GM12878 (cell line): ENCODE measurements at regions not wholly inside any gene's neighbourhood (a gene's known extent, or its start where the extent isn't known, plus 50 kb on each side); places are given as distances from the start of the nearest gene placed in this dataset.

Source experiments
- ATF7 ChIP-seq: fragments of 450-650 bp; IDR thresholded peaks from 2 replicates; pipeline ENCODE4 v1.6.1; 2016; ENCODE audit warnings: low read depth, mild to moderate bottlenecking
- BHLHE40 ChIP-seq, 2 experiments: fragments of 450-650 bp in 1 of 2; IDR thresholded peaks; 2 replicates each; pipeline ENCODE4 v1.6.1; 2011 to 2017; ENCODE audit warnings: low read depth in 2 of 2, borderline replicate concordance in 1 of 2, improper control_type of control experiment in 1 of 2, low read length in 1 of 2, mild to moderate bottlenecking in 1 of 2
- BMI1 ChIP-seq: fragments of 450-650 bp; IDR thresholded peaks from 2 replicates; pipeline ENCODE4 v1.6.1; 2016; ENCODE audit warnings: mild to moderate bottlenecking, moderate library complexity, borderline replicate concordance
- ETV6 ChIP-seq, 2 experiments: fragments of 450-650 bp in 1 of 2; IDR thresholded peaks in 1 of 2; conservative IDR thresholded peaks in 1 of 2; 2 replicates each; pipeline ENCODE4 v1.6.1; 2014; ENCODE audit warnings: antibody characterized with exemption in 1 of 2, borderline replicate concordance in 1 of 2, low read depth in 1 of 2, mild to moderate bottlenecking in 1 of 2, moderate library complexity in 1 of 2
- FOXK2 ChIP-seq: fragments of 450-650 bp; IDR thresholded peaks from 2 replicates; pipeline ENCODE4 v1.6.1; 2017; ENCODE audit warnings: mild to moderate bottlenecking, moderate library complexity
- NFYB ChIP-seq: IDR thresholded peaks from 2 replicates; pipeline ENCODE4 v1.6.1; 2011; ENCODE audit warnings: low read depth, mild to moderate bottlenecking, low read length, improper control_type of control experiment, moderate library complexity; ENCODE audit not compliant: insufficient read depth
- SMC3 ChIP-seq: IDR thresholded peaks from 2 replicates; pipeline ENCODE4 v1.6.1; 2011; ENCODE audit warnings: low read length, improper control_type of control experiment, borderline replicate concordance
- TCF12 ChIP-seq: IDR thresholded peaks from 2 replicates; pipeline ENCODE4 v1.6.1; 2011; ENCODE audit warnings: low read depth, mild to moderate bottlenecking, low read length
- TF ChIP-seq, protein P1 (sequence below): fragments of 450-650 bp; IDR thresholded peaks from 2 replicates; pipeline ENCODE4 v1.6.1; 2017; ENCODE audit warnings: mild to moderate bottlenecking, moderate library complexity
- TF ChIP-seq, protein P2 (sequence below): fragments of 450-650 bp; IDR thresholded peaks from 2 replicates; pipeline ENCODE4 v1.6.1; 2017; ENCODE audit warnings: antibody characterized with exemption, mild to moderate bottlenecking, moderate library complexity
- TF ChIP-seq, protein P3 (sequence below): IDR thresholded peaks from 2 replicates; pipeline ENCODE4 v1.6.1; 2011; ENCODE audit warnings: borderline replicate concordance, low read depth, mild to moderate bottlenecking, moderate library complexity, low read length; ENCODE audit not compliant: insufficient read depth, poor library complexity, severe bottlenecking

DNA sequence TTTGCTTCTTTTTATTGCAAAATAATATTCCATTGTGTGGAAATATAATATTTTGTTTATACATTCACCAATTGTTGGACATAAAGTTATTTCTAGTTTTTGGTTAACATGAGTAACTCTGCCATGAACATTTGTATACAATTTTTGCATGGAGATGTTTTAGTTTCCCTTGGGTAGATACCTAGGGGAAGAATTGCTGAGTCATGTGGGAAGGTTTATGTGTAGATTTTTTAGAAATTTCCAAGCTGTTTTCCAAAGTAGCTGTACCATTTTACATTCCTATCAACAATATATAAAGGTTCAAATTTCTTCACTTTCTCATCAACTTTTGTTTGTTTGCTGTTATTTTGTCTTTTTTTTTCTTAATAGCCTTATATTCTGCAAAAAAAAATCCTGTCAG lies 664.7 kb upstream of the FBXO33 start (continued):
- TF ChIP-seq NFYB (no peak), FOXK2 (no peak), TCF12 (no peak), BHLHE40 (IDR thresholded peaks at IDR 0.05; ENCODE audit: borderline replicate concordance in 1 of 2, low read depth in 2 of 2, low read length in 1 of 2) (no peak), BMI1 (no peak), SMC3 (no peak), ATF7 (no peak), ETV6 (conservative IDR thresholded peaks at IDR 0.05 in 1 of 2, IDR thresholded peaks at IDR 0.05 in 1 of 2; ENCODE audit: borderline replicate concordance in 1 of 2, low read depth in 1 of 2) (no peak)
- TF ChIP-seq, protein P1, sequence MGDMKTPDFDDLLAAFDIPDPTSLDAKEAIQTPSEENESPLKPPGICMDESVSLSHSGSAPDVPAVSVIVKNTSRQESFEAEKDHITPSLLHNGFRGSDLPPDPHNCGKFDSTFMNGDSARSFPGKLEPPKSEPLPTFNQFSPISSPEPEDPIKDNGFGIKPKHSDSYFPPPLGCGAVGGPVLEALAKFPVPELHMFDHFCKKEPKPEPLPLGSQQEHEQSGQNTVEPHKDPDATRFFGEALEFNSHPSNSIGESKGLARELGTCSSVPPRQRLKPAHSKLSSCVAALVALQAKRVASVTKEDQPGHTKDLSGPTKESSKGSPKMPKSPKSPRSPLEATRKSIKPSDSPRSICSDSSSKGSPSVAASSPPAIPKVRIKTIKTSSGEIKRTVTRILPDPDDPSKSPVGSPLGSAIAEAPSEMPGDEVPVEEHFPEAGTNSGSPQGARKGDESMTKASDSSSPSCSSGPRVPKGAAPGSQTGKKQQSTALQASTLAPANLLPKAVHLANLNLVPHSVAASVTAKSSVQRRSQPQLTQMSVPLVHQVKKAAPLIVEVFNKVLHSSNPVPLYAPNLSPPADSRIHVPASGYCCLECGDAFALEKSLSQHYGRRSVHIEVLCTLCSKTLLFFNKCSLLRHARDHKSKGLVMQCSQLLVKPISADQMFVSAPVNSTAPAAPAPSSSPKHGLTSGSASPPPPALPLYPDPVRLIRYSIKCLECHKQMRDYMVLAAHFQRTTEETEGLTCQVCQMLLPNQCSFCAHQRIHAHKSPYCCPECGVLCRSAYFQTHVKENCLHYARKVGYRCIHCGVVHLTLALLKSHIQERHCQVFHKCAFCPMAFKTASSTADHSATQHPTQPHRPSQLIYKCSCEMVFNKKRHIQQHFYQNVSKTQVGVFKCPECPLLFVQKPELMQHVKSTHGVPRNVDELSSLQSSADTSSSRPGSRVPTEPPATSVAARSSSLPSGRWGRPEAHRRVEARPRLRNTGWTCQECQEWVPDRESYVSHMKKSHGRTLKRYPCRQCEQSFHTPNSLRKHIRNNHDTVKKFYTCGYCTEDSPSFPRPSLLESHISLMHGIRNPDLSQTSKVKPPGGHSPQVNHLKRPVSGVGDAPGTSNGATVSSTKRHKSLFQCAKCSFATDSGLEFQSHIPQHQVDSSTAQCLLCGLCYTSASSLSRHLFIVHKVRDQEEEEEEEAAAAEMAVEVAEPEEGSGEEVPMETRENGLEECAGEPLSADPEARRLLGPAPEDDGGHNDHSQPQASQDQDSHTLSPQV, result no peak
- TF ChIP-seq, protein P2, sequence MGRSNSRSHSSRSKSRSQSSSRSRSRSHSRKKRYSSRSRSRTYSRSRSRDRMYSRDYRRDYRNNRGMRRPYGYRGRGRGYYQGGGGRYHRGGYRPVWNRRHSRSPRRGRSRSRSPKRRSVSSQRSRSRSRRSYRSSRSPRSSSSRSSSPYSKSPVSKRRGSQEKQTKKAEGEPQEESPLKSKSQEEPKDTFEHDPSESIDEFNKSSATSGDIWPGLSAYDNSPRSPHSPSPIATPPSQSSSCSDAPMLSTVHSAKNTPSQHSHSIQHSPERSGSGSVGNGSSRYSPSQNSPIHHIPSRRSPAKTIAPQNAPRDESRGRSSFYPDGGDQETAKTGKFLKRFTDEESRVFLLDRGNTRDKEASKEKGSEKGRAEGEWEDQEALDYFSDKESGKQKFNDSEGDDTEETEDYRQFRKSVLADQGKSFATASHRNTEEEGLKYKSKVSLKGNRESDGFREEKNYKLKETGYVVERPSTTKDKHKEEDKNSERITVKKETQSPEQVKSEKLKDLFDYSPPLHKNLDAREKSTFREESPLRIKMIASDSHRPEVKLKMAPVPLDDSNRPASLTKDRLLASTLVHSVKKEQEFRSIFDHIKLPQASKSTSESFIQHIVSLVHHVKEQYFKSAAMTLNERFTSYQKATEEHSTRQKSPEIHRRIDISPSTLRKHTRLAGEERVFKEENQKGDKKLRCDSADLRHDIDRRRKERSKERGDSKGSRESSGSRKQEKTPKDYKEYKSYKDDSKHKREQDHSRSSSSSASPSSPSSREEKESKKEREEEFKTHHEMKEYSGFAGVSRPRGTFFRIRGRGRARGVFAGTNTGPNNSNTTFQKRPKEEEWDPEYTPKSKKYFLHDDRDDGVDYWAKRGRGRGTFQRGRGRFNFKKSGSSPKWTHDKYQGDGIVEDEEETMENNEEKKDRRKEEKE, result no peak
- TF ChIP-seq, protein P3, sequence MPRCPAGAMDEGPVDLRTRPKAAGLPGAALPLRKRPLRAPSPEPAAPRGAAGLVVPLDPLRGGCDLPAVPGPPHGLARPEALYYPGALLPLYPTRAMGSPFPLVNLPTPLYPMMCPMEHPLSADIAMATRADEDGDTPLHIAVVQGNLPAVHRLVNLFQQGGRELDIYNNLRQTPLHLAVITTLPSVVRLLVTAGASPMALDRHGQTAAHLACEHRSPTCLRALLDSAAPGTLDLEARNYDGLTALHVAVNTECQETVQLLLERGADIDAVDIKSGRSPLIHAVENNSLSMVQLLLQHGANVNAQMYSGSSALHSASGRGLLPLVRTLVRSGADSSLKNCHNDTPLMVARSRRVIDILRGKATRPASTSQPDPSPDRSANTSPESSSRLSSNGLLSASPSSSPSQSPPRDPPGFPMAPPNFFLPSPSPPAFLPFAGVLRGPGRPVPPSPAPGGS, result no peak
